HG03025 (cell line): ENCODE measurements at regions not wholly inside any gene's neighbourhood (a gene's known extent, or its start where the extent isn't known, plus 50 kb on each side); places are given as distances from the start of the nearest gene placed in this dataset.

Experiments used
- ATAC-seq: cut with Tn5 transposase; IDR thresholded peaks from one replicate; pipeline ENCODE4 v1.9.1; 2021; ENCODE audit warnings: mild to moderate bottlenecking, moderate library complexity; ENCODE audit not compliant: unreplicated experiment, low FRiP score

DNA sequence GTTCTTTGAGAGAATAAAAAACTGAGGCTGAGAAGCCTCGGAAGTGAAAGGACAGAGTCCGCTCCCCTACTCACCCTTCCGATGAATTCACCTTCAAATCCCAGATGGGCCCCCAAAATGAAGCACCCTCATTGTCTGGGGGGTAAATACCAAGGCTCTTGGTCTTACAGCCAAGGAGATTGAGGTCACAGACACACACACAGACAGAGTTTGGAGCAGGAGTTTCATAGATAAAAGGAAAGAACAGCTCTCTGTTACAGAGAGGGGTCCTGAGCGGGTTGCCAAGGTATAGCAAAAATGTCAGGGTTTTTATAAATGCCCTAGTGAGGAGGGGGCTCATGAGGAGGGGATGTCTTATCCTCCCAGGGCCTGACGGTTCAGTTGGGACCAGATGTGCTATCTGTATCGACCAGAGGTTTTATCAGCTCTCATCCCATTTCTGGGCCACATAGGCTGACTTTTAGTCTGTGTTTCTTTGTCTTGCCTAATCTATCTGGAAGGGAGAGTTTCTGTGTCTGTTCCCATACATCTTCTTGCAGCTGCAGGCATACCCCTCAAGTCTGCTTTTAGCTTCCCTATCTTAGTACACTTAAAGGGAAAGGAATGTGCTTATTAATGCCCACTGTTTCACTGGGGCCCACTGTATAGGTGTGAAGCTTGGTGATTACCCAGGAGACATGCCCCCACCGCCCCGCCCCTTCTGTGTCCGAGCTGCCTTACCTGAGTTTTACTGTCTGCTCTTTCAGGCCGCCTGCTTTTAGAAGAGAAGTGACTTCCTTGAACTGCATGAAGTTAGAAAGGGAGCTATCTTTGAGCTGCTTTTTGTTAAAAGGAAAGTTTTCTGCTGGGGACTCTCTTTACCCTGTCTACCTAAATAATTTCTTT is 66.8 kb upstream of the ATP11B start:
- no peak for ATAC-seq

DNA sequence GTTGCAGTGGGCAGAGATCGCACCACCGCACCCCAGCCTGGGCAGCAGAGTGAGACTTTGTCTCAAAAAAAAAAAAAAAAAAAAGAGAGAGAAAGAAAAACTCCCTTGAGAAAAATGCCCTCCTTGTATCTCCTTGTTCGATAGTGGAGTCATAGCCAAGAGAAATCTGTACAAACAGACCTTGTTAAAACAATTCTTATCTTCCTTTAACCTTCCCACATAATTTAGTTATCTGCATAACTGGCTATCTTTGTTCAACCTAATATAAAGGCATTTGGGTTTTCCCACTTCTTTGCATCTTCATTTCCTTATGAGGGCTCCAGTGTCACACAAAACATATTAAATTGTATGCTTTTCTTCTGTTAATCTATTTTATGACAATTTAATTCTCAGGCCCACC is 65.1 kb upstream of the ATP11B start:
- no peak for ATAC-seq

DNA sequence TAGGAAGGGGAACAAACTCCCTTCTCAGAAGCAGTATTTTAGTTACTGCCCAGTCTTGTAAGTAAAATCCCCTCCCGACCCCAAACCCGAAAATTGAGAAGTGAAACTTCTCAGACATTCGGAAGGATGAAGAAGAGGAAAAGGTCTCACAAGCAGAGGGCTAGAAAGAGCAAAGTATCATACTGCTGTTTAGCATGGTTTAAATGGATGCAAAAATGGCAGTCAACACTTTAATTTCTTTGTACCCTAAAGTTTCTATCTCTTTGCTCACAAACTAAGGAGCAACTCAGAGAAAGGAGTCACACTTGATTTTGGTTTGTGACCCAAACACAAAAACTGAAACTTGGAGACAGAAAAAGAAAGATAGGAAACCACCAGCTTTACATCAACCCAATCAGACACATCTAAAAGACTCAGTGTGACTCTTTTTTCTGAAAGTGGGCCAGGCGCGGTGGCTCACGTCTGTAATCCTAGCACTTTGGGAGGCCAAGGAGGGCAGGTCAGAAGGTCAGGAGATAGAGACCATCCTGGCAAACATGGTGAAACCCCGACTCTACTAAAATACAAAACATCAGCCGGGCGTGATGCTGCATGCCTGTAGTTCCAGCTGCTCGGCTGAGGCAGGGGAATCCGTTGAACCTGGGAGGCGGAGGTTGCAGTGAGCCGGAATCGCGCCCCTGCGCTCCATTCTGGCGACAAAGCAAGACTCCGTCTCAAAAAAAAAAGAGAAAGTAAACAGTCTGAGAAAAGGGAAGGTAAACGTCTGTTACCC is 63.2 kb upstream of the ATP11B start:
- peak; percentile 67 for ATAC-seq

DNA sequence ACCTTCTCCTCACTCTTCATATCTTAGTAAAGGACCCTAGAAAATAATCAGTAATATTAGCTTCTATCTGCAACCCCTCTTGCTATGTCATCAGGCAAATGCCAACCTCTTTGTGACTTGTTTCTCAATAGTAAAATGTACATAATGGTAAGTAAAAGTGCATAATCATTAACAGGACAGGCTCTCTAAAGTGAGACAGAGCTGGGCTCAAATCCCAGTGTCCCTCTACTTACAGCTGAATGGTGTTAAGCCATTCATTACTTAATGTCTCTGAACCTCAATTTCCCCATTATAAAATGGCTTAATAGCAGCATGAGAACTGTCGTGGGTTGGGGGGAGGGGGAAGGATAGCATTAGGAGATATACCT is 62.6 kb upstream of the ATP11B start:
- ATAC-seq: peak; percentile 2

DNA sequence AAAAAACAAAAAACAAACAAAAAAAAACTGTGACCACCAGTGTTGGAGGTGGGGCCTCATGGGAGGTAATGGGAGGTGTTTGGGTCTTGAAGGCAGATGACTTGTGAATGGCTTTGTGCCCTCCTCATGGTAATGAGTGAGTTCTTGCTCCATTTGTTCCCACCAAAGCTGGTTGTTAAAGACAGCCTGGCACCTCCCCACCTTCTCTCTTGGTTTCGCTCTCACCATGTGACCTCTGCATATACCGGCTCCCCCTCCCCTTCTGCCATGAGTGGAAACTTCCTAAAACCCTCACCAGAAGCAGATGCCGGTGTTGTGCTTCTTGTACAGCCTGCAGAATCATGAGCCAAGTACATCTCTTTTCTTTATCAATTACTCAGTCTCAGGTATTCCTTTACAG is 61.5 kb upstream of the ATP11B start:
- ATAC-seq: no peak

DNA sequence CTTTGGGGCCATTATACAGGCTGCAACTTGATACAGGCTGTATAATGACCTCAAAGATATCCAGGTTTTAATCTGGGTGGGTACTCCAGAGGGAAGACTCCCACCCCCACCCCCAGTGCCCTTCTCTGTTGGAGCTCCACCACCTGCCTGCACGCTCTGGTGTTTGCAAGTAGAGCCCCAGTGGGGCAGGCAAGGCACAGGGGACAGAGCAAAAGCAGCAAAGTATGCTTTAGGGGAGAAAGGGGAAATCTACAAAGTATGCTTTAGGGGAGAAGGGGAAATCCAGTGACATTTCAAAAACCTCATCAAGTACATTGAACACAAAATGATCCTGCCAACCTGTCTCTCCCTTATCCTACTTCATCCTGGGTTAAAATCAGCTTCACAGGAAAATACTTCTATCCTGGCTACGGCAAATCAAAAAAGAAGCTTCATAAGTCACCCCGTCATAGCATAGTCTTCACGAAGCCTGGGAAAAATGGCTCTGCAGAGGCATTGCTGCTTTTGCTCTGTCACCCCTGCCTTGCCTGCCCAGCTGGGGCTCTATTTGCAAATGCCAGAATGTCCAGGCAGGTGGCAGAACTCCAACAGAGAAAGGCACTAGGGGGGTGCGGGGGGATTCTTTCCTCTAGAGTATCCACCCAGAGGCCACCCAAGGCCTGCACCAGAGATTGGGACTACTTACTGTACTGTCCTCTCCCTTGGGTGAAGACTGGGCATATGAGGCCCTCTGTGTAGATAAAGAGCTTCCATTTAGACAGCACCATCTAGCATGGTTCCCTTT is 60.9 kb upstream of the ATP11B start:
- ATAC-seq: no peak

DNA sequence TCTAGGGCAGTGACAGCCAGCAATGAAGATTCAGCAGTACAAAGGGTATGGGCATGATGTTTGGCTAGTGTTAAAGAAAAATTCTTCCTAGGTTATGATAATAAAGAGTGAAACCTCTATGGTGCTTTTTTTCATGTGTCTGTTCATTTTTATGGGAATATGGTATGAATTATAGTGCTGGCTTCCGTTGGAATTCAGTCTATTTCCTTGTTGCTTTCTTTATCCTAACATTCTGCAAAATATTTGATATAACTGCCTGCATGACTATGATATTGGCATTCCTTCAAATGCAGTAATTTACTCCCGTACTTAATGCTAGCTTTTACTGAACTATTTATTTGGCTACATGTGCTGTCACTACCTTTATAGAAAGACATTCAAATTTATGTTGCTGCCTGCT is 57.6 kb upstream of the ATP11B start:
- ATAC-seq: no peak

DNA sequence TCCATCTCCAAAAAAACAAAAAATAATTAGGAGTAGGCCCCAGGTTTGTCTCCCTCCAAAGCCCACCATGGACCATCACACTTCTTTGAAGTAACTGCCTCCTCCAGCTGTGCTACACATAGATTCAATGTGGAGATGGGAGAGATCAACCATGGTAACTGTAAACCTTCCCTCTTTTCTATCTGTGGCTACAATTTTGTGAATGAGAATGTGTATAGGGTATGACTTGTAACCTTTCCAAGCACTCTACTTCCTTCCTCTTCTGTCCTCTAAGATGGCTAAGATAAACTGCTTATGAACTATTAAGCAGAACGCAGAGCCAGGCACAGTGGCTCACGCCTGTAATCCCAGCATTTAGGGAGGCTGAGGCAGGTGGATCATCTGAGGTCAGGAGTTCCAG is 55.5 kb upstream of the ATP11B start:
- ATAC-seq: no peak

DNA sequence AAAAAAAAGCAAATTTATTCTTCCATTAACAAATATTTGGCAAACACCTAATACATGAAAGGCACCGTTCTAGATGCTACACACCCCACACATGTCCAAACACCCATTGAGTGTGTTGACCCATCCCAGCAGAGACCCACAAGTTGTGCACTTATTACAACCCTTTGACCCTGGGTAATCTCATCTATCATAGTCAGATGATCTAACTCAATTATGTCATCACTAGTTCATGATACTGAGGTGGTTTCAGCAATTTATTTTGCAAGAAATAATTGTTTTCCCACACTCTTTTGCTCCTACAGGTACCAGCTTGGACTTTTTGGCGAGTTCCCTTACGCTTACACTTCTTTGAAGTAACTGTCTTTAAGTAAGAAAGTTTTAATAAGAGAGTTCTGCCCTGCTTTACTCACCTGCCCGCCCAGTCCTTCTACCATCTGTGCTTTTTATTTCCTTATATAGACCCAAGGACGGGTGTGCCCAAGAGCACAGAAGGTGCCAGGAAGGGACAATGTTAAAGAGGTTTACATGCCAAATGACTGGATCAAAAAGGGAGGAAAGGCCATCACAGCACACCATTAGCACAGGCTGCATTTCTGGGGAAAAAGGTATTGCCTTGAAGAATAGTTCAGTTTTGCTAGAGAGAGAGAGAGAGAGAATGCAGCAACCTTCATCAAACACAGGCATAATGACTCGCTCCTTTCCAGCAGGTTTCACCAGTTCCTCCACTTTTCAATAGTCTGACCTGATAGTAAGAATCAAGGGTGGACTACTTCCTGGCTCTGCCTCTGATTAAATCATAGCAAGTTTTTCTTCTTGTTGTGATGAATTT is 54.5 kb upstream of the ATP11B start:
- no peak for ATAC-seq

DNA sequence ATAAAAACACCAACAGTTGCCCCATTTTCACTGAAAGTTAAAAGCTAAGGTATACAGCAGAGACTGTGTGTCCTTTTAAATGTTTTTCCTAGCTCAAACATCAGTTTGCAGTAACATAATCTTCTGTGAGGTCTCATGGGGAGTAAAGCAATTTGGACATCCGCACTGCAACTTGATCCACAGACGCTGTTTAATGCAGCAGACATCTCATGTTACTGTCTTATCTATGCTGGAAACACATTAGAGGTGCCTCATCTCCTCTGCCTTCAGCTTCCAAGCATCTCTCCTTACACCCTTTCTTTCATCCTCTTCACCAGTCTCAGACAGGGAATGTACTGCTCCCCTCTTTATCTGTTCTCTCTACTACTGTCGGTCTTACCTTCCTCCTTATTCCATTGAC is 53.7 kb upstream of the ATP11B start:
- no peak for ATAC-seq

DNA sequence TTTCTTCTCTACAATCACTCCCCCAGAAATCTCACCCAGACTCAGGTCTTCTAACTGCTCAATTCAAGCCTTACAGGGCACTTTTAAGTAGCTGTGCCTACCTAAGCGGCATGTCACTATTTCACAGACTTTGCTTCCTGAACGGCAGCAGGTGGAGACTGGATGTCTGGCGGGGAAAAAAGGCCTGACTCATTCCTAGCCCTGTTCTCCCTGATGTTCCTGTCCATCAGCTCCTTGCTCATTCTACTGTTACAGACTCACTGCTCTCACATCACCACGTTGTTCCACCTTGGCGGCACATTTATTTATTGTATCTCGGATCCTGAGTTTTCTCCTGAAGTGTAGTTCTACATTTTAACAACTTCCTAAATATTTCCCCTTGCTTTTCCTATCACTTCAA is 52.6 kb upstream of the ATP11B start:
- ATAC-seq: no peak

DNA sequence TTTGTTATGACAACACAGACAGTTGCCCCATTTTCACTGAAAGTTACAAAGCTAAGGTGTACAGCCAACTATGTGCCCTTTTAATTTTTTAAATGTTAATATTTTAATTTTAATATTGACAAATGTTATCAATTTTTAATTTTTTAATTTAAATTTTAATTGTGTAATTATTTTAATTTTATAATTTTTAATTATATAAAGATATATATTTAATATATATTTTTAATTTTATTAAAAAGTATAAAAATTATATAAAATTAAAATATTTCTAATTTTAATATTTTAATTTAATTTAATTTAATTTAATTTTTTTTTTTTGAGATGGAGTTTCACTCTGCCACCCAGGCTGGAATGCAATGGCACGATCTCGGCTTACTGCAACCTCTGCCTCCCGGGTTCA is 52.1 kb upstream of the ATP11B start:
- ATAC-seq: no peak
